ENCODE measurements at regions not wholly inside any gene's neighbourhood (a gene's known extent, or its start where the extent isn't known, plus 50 kb on each side); places are given as distances from the start of the nearest gene placed in this dataset.

DNA sequence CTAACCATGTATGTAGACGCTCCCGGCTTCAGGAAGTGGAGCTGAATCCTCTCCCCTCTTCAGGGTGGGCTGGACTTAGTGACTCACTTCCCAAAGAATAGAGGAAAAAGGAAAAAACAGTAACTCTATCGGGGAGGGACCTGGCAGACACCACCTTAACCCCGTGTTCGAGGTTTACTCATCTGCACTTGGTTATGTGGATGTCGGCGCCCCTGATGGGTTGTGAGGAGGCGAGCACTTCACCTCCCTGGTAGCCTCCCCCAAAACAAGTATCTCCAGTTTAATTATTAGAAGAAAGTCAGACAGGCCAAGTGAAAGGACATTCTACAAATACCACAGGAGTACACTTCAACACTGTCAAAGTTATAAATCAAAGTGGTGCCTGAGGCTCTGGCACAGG lies 559.7 kb downstream of the TCERG1L start:
- Histone ChIP-seq H3T11ph (ENCODE audit: low read length) (no peak overlapping the region), H3K9me3 (ENCODE audit: control insufficient read depth, low read depth, low read length) (no peaks in the 10 kb centered on the region), H2BK120ac (ENCODE audit: low read depth, low read length, poor library complexity, severe bottlenecking) (no peak overlapping the region), H3K27me3 (ENCODE audit: insufficient read depth, low read length) (no peaks in the 10 kb centered on the region), H3K14ac (ENCODE audit: insufficient read depth, low read length) (no peak overlapping the region), H3K23me2 (ENCODE audit: insufficient read length, low read depth, low read length, poor library complexity, severe bottlenecking) (peaks cover 4% of the 10 kb centered on the region), H3K27ac (ENCODE audit: insufficient read length, low read depth, low read length) (no peak overlapping the region), H2BK12ac (ENCODE audit: insufficient read length, low read depth, low read length) (no peak overlapping the region), H3K23ac (ENCODE audit: insufficient read length, low read depth, low read length) (no peak overlapping the region), H3K56ac (ENCODE audit: insufficient read length, low read depth, low read length) (no peak overlapping the region), H2AFZ (ENCODE audit: low read length) (no peak overlapping the region), H3K4ac (ENCODE audit: low read depth, low read length) (no peak overlapping the region), H2BK20ac (ENCODE audit: low read depth, low read length, poor library complexity, severe bottlenecking) (no peak overlapping the region), H4K5ac (ENCODE audit: insufficient read length, low read depth, low read length) (no peak overlapping the region), H3K79me1 (ENCODE audit: insufficient read depth, low read depth, low read length, poor library complexity, severe bottlenecking) (no peaks in the 10 kb centered on the region), H2BK15ac (ENCODE audit: low read depth, low read length) (no peak overlapping the region), H2AK5ac (ENCODE audit: insufficient read length, low read length) (no peak overlapping the region), H4K8ac (replicated peaks; ENCODE audit: insufficient read length, low read depth, low read length) (no peak overlapping the region), H4K91ac (ENCODE audit: insufficient read length, low read depth, low read length) (no peak overlapping the region), H3K79me2 (ENCODE audit: insufficient read depth, low read length) (no peaks in the 10 kb centered on the region), H3K4me1 (ENCODE audit: insufficient read depth, low read length) (no peaks in the 10 kb centered on the region), H3K18ac (ENCODE audit: insufficient read length, low read depth, low read length) (no peak overlapping the region), H3K4me2 (ENCODE audit: insufficient read depth, insufficient read length, low read length) (no peak overlapping the region), H3K9ac (ENCODE audit: extremely low read depth, insufficient read length, low read length) (no peak overlapping the region), H2BK5ac (ENCODE audit: insufficient read length, low read length) (no peak overlapping the region), H4K20me1 (ENCODE audit: control insufficient read depth, insufficient read depth, insufficient read length) (no peaks in the 10 kb centered on the region)
- H3K4me3 Mint-ChIP-seq = no peak overlapping the region
- H3K9me3 Mint-ChIP-seq = peaks cover 4 to 9% of the 10 kb centered on the region in 2 experiments; a peak in 2 of 5 replicates
- peaks cover 10 to 14% of the 10 kb centered on the region in 2 experiments for H3K4me1 Mint-ChIP-seq
- no CpG with 5 or more reads among the region's 8 CpGs for WGBS (ENCODE audit: extremely low coverage, insufficient read length, low lambda C conversion rate)
- peaks cover 6% of the 10 kb centered on the region for H3K27me3 Mint-ChIP-seq (ENCODE audit: low read depth)
- H3K36me3 Mint-ChIP-seq (ENCODE audit: insufficient read depth in 1 of 3, low read depth in 3 of 3) = no peaks in the 10 kb centered on the region
- TF ChIP-seq CTCF (conservative IDR thresholded peaks at IDR 0.05) = no peak
- no peak for DNase-seq
- no peak overlapping the region for H3K27ac Mint-ChIP-seq

Data from H9 (cell line).